ENCODE measurements at regions not wholly inside any gene's neighbourhood (a gene's known extent, or its start where the extent isn't known, plus 50 kb on each side); places are given as distances from the start of the nearest gene placed in this dataset.
"Not testable (repeated sequence)": the region's sequence is repeated elsewhere in the genome, so short reads cannot be mapped to it uniquely, and the experiment has no call there.

GRCh38 chr20:55641497-55641896, 363.8 kb downstream of the CBLN4 start:
- Histone ChIP-seq H3K4me1 (ENCODE audit: control insufficient read depth, extremely low read depth, insufficient read depth, low read length) (no peaks in the 10 kb centered on the region), H3K36me3 (ENCODE audit: control insufficient read depth, insufficient read depth, low read length) (no peaks in the 10 kb centered on the region), H3K27ac (ENCODE audit: insufficient read depth, low read length) (no peak overlapping the region), H2AFZ (ENCODE audit: low read length) (no peak overlapping the region), H3K4me3 (replicated peaks in 1 of 4; ENCODE audit: control extremely low read depth in 1 of 4, insufficient read depth in 1 of 4, low read depth in 3 of 4, low read length in 4 of 4) (no peak overlapping the region), H3K27me3 (ENCODE audit: control insufficient read depth, insufficient read depth, low read length) (no peaks in the 10 kb centered on the region), H3K9me3 (ENCODE audit: control insufficient read depth, insufficient read depth, low read depth, low read length) (no peaks in the 10 kb centered on the region), H3K4me2 (ENCODE audit: extremely low read depth, insufficient read depth, low read length) (no peak overlapping the region), H3K9ac (ENCODE audit: insufficient read depth, low read length) (no peak overlapping the region), H4K20me1 (ENCODE audit: control insufficient read depth, extremely low read depth, insufficient read depth, low read length) (no peaks in the 10 kb centered on the region), H3K79me2 (ENCODE audit: control insufficient read depth, insufficient read depth, low read length) (no peaks in the 10 kb centered on the region)
- TF ChIP-seq CTCF (conservative IDR thresholded peaks at IDR 0.05 in 1 of 2, IDR thresholded peaks at IDR 0.05 in 1 of 2; ENCODE audit: low read depth in 1 of 2, low read length in 2 of 2) = no peak
- TF ChIP-seq EZH2 (IDR thresholded peaks at IDR 0.05; ENCODE audit: low read length, missing control alignments) = no peak
- DNase-seq (ENCODE audit: low read depth in 2 of 2) = no peak

GRCh38 chr20:55635870-55636269, 369.4 kb downstream of the CBLN4 start:
- Histone ChIP-seq H4K20me1 (ENCODE audit: control insufficient read depth, extremely low read depth, insufficient read depth, low read length) (no peaks in the 10 kb centered on the region), H3K4me1 (ENCODE audit: control insufficient read depth, extremely low read depth, insufficient read depth, low read length) (no peaks in the 10 kb centered on the region), H3K4me3 (replicated peaks in 1 of 4; ENCODE audit: control extremely low read depth in 1 of 4, insufficient read depth in 1 of 4, low read depth in 3 of 4, low read length in 4 of 4) (no peak overlapping the region), H2AFZ (ENCODE audit: low read length) (no peak overlapping the region), H3K27ac (ENCODE audit: insufficient read depth, low read length) (no peak overlapping the region), H3K36me3 (ENCODE audit: control insufficient read depth, insufficient read depth, low read length) (no peaks in the 10 kb centered on the region), H3K4me2 (ENCODE audit: extremely low read depth, insufficient read depth, low read length) (no peak overlapping the region), H3K27me3 (ENCODE audit: control insufficient read depth, insufficient read depth, low read length) (no peaks in the 10 kb centered on the region), H3K9ac (ENCODE audit: insufficient read depth, low read length) (no peak overlapping the region), H3K9me3 (ENCODE audit: control insufficient read depth, insufficient read depth, low read depth, low read length) (no peaks in the 10 kb centered on the region), H3K79me2 (ENCODE audit: control insufficient read depth, insufficient read depth, low read length) (no peaks in the 10 kb centered on the region)
- TF ChIP-seq EZH2 (IDR thresholded peaks at IDR 0.05; ENCODE audit: low read length, missing control alignments) (no peak), CTCF (conservative IDR thresholded peaks at IDR 0.05 in 1 of 2, IDR thresholded peaks at IDR 0.05 in 1 of 2; ENCODE audit: low read depth in 1 of 2, low read length in 2 of 2) (no peak)
- no peak for DNase-seq (ENCODE audit: low read depth in 2 of 2)

- no peaks in the 10 kb centered on the region for H4K20me1 ChIP-seq (ENCODE audit: control insufficient read depth, extremely low read depth, insufficient read depth, low read length)
- H3K79me2 ChIP-seq (ENCODE audit: control insufficient read depth, insufficient read depth, low read length) = no peaks in the 10 kb centered on the region
- no peaks in the 10 kb centered on the region for H3K27me3 ChIP-seq (ENCODE audit: control insufficient read depth, insufficient read depth, low read length)
- no peaks in the 10 kb centered on the region for H3K4me1 ChIP-seq (ENCODE audit: control insufficient read depth, extremely low read depth, insufficient read depth, low read length)
- H3K27ac ChIP-seq (ENCODE audit: insufficient read depth, low read length) = no peak overlapping the region
- H3K9ac ChIP-seq (ENCODE audit: insufficient read depth, low read length) = no peak overlapping the region
- no peak overlapping the region for H3K4me2 ChIP-seq (ENCODE audit: extremely low read depth, insufficient read depth, low read length)
- TF ChIP-seq CTCF (conservative IDR thresholded peaks at IDR 0.05 in 1 of 2, IDR thresholded peaks at IDR 0.05 in 1 of 2; ENCODE audit: low read depth in 1 of 2, low read length in 2 of 2) (no peak), EZH2 (IDR thresholded peaks at IDR 0.05; ENCODE audit: low read length, missing control alignments) (no peak)
- no peaks in the 10 kb centered on the region for H3K36me3 ChIP-seq (ENCODE audit: control insufficient read depth, insufficient read depth, low read length)
- no peak for DNase-seq (ENCODE audit: low read depth in 2 of 2)
- no peak overlapping the region for H3K4me3 ChIP-seq (replicated peaks in 1 of 4; ENCODE audit: control extremely low read depth in 1 of 4, insufficient read depth in 1 of 4, low read depth in 3 of 4, low read length in 4 of 4)
- no peaks in the 10 kb centered on the region for H3K9me3 ChIP-seq (ENCODE audit: control insufficient read depth, insufficient read depth, low read depth, low read length)
- H2AFZ ChIP-seq (ENCODE audit: low read length) = no peak overlapping the region
These were observed 372.7 kb downstream of the CBLN4 start for GRCh38 chr20:55632592-55632991.

GRCh38 chr20:55629143-55629542, 376.2 kb downstream of the CBLN4 start:
- not testable (repeated sequence) for H3K4me2 ChIP-seq (ENCODE audit: extremely low read depth, insufficient read depth, low read length); DNase-seq (ENCODE audit: low read depth in 2 of 2); H3K9ac ChIP-seq (ENCODE audit: insufficient read depth, low read length); H3K9me3 ChIP-seq (ENCODE audit: control insufficient read depth, insufficient read depth, low read depth, low read length); H3K27ac ChIP-seq (ENCODE audit: insufficient read depth, low read length); H3K79me2 ChIP-seq (ENCODE audit: control insufficient read depth, insufficient read depth, low read length); H3K36me3 ChIP-seq (ENCODE audit: control insufficient read depth, insufficient read depth, low read length); H3K4me3 ChIP-seq (replicated peaks in 1 of 4; ENCODE audit: control extremely low read depth in 1 of 4, insufficient read depth in 1 of 4, low read depth in 3 of 4, low read length in 4 of 4); H2AFZ ChIP-seq (ENCODE audit: low read length); H3K4me1 ChIP-seq (ENCODE audit: control insufficient read depth, extremely low read depth, insufficient read depth, low read length); H4K20me1 ChIP-seq (ENCODE audit: control insufficient read depth, extremely low read depth, insufficient read depth, low read length); H3K27me3 ChIP-seq (ENCODE audit: control insufficient read depth, insufficient read depth, low read length)

Data from fibroblast of lung (primary cell).